ENCODE measurements at regions not wholly inside any gene's neighbourhood (a gene's known extent, or its start where the extent isn't known, plus 50 kb on each side); places are given as distances from the start of the nearest gene placed in this dataset.

DNA sequence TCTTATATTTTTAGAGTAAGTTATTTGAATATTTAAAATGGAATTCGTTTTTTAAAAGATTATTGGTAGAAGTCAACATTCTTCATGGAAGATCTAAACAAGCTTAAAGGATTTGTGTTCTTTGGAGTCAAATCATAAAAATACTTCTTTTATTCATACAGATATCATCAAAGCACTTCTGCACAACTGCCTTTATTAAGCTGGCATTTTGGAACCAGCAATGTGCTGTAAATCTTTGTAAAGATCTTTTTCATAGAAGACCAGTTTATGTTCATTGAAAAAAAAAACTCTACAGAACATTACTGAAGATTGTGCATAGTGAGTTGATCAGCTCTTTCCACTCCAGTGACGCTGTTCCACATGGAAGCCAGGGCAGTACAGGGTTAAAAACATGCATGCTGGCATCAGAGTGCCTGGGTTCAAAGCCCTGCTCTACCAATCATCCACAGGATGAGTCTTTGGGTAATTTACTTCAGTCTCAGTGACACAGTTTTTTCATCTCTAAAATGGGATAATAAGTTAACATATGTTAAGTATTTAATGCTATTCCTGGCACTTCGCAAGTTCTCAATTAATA lies 109.6 kb upstream of the SLC38A4 start:
- H3K14ac ChIP-seq (ENCODE audit: insufficient read depth, low read length): no peak overlapping the region
- H3K56ac ChIP-seq (ENCODE audit: insufficient read length, low read depth, low read length): no peak overlapping the region
- no peak overlapping the region for H3K4me3 Mint-ChIP-seq
- no peak overlapping the region for H2AK5ac ChIP-seq (ENCODE audit: insufficient read length, low read length)
- no peaks in the 10 kb centered on the region for H3K79me2 ChIP-seq (ENCODE audit: insufficient read depth, low read length)
- peaks cover 0 to 5% of the 10 kb centered on the region in 2 experiments; a peak in 1 of 4 replicates for H3K4me1 Mint-ChIP-seq
- no peak overlapping the region for H4K8ac ChIP-seq (replicated peaks; ENCODE audit: insufficient read length, low read depth, low read length)
- DNase-seq: no peak
- peaks cover 10 to 14% of the 10 kb centered on the region in 2 experiments; a peak in 4 of 5 replicates for H3K9me3 Mint-ChIP-seq
- H3T11ph ChIP-seq (ENCODE audit: low read length): no peak overlapping the region
- no peaks in the 10 kb centered on the region for H3K4me1 ChIP-seq (ENCODE audit: insufficient read depth, low read length)
- no peaks in the 10 kb centered on the region for H3K23me2 ChIP-seq (ENCODE audit: insufficient read length, low read depth, low read length, poor library complexity, severe bottlenecking)
- WGBS (ENCODE audit: extremely low coverage, insufficient read length, low lambda C conversion rate): no CpG with 5 or more reads among the region's 3 CpGs
- H2BK12ac ChIP-seq (ENCODE audit: insufficient read length, low read depth, low read length): no peak overlapping the region
- H4K91ac ChIP-seq (ENCODE audit: insufficient read length, low read depth, low read length): no peak overlapping the region
- no peaks in the 10 kb centered on the region for H3K79me1 ChIP-seq (ENCODE audit: insufficient read depth, low read depth, low read length, poor library complexity, severe bottlenecking)
- no peaks in the 10 kb centered on the region for H3K27me3 ChIP-seq (ENCODE audit: insufficient read depth, low read length)
- no peak overlapping the region for H3K27ac ChIP-seq (ENCODE audit: insufficient read length, low read depth, low read length)
- H3K4ac ChIP-seq (ENCODE audit: low read depth, low read length): no peak overlapping the region
- H3K9ac ChIP-seq (ENCODE audit: extremely low read depth, insufficient read length, low read length): no peak overlapping the region
- no peak overlapping the region for H2BK15ac ChIP-seq (ENCODE audit: low read depth, low read length)
- H3K4me2 ChIP-seq (ENCODE audit: insufficient read depth, insufficient read length, low read length): no peak overlapping the region
- no peak overlapping the region for H2BK5ac ChIP-seq (ENCODE audit: insufficient read length, low read length)
- no peak overlapping the region for H3K27ac Mint-ChIP-seq
- H2BK20ac ChIP-seq (ENCODE audit: low read depth, low read length, poor library complexity, severe bottlenecking): no peak overlapping the region
- H3K27me3 Mint-ChIP-seq (ENCODE audit: low read depth): no peaks in the 10 kb centered on the region
- H4K5ac ChIP-seq (ENCODE audit: insufficient read length, low read depth, low read length): no peak overlapping the region
- H3K36me3 Mint-ChIP-seq (ENCODE audit: insufficient read depth in 1 of 3, low read depth in 3 of 3): peaks cover 0 to 8% (median 2%) of the 10 kb centered on the region in 3 experiments; a peak in 2 of 7 replicates
- H4K20me1 ChIP-seq (ENCODE audit: control insufficient read depth, insufficient read depth, insufficient read length): no peaks in the 10 kb centered on the region
- H3K23ac ChIP-seq (ENCODE audit: insufficient read length, low read depth, low read length): no peak overlapping the region
- H3K18ac ChIP-seq (ENCODE audit: insufficient read length, low read depth, low read length): no peak overlapping the region
- TF ChIP-seq, protein P1, sequence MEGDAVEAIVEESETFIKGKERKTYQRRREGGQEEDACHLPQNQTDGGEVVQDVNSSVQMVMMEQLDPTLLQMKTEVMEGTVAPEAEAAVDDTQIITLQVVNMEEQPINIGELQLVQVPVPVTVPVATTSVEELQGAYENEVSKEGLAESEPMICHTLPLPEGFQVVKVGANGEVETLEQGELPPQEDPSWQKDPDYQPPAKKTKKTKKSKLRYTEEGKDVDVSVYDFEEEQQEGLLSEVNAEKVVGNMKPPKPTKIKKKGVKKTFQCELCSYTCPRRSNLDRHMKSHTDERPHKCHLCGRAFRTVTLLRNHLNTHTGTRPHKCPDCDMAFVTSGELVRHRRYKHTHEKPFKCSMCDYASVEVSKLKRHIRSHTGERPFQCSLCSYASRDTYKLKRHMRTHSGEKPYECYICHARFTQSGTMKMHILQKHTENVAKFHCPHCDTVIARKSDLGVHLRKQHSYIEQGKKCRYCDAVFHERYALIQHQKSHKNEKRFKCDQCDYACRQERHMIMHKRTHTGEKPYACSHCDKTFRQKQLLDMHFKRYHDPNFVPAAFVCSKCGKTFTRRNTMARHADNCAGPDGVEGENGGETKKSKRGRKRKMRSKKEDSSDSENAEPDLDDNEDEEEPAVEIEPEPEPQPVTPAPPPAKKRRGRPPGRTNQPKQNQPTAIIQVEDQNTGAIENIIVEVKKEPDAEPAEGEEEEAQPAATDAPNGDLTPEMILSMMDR (conservative IDR thresholded peaks at IDR 0.05): no peak
- H2AFZ ChIP-seq (ENCODE audit: low read length): no peak overlapping the region
- H2BK120ac ChIP-seq (ENCODE audit: low read depth, low read length, poor library complexity, severe bottlenecking): no peak overlapping the region
- no peaks in the 10 kb centered on the region for H3K9me3 ChIP-seq (ENCODE audit: control insufficient read depth, low read depth, low read length)

Data from H9 (cell line).